Testis (tissue), 2 donors: ENCODE measurements at regions not wholly inside any gene's neighbourhood (a gene's known extent, or its start where the extent isn't known, plus 50 kb on each side); places are given as distances from the start of the nearest gene placed in this dataset.

Experiments used
- POLR2A ChIP-seq: fragments of 450-650 bp; IDR thresholded peaks from one replicate; pipeline ENCODE4 v1.6.1; 2017; ENCODE audit warnings: antibody characterized with exemption, mild to moderate bottlenecking, moderate library complexity
- TF ChIP-seq, protein P1 (sequence below), 3 experiments: fragments of 450-650 bp in 2 of 3; fragments of 200-600 bp in 1 of 3; sonication (generic) in 1 of 3; IDR thresholded peaks; one replicate each; pipeline ENCODE4 v1.5.1; 2016 to 2019; ENCODE audit warnings: antibody characterized with exemption in 3 of 3, mild to moderate bottlenecking in 2 of 3, moderate library complexity in 1 of 3

DNA sequence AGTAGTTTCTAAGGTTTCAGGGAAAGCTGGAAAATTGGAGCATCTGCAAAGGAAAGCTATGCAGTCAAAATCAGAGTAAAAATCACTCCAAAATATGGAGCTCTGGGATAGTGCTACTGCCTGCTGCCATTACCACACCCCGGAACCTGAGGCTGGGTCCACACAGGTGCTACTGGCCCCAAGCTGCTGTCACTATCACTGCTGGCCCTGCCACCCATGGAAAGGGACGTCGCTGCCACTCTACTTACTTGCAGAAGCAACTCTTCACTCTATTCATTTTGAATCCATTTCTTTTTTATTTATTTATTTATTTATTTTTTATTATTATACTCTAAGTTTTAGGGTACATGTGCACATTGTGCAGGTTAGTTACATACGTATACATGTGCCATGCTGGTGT, 60.3 kb upstream of the RGS18 start:
- TF ChIP-seq, protein P1, sequence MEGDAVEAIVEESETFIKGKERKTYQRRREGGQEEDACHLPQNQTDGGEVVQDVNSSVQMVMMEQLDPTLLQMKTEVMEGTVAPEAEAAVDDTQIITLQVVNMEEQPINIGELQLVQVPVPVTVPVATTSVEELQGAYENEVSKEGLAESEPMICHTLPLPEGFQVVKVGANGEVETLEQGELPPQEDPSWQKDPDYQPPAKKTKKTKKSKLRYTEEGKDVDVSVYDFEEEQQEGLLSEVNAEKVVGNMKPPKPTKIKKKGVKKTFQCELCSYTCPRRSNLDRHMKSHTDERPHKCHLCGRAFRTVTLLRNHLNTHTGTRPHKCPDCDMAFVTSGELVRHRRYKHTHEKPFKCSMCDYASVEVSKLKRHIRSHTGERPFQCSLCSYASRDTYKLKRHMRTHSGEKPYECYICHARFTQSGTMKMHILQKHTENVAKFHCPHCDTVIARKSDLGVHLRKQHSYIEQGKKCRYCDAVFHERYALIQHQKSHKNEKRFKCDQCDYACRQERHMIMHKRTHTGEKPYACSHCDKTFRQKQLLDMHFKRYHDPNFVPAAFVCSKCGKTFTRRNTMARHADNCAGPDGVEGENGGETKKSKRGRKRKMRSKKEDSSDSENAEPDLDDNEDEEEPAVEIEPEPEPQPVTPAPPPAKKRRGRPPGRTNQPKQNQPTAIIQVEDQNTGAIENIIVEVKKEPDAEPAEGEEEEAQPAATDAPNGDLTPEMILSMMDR (IDR thresholded peaks at IDR 0.05) = no peak
- TF ChIP-seq POLR2A = no peak
